HEK293 (cell line): ENCODE measurements at regions not wholly inside any gene's neighbourhood (a gene's known extent, or its start where the extent isn't known, plus 50 kb on each side); places are given as distances from the start of the nearest gene placed in this dataset.

Source experiments
- CTCF ChIA-PET: fragments of 350-600 bp; formaldehyde crosslinking; extraction: SDS; loops from one replicate; lab custom pipeline; 2021; ENCODE audit warnings: antibody characterized with exemption; lab: Yijun Ruan, JAX
- POLR2A ChIA-PET: fragments of 300-600 bp; formaldehyde crosslinking; extraction: SDS; loops from one replicate; lab custom pipeline; 2020; ENCODE audit warnings: antibody characterized with exemption, inconsistent platforms; lab: Yijun Ruan, JAX
- H3K27ac ChIP-seq: fragments of 200-500 bp; sonication (Bioruptor generic); 2 replicates; pipeline ENCODE4 v1.5.1; 2014; ENCODE audit warnings: low read depth, low read length, control low read depth, inconsistent platforms; ENCODE audit errors: extremely low read depth
- H3K36me3 ChIP-seq, 2 experiments: fragments of 200-500 bp in 1 of 2; sonication (Bioruptor generic) in 1 of 2; 1 replicate in 1 of 2; 2 replicates in 1 of 2; pipeline ENCODE4 v1.5.1; 2014 to 2017; ENCODE audit warnings: inconsistent platforms in 2 of 2, low read length in 2 of 2; ENCODE audit not compliant: control insufficient read depth in 2 of 2, insufficient read depth in 1 of 2
- H3K4me1 ChIP-seq: fragments of 200-500 bp; sonication (Bioruptor generic); 2 replicates; pipeline ENCODE4 v1.5.1; 2014; ENCODE audit warnings: mild to moderate bottlenecking, low read length, inconsistent platforms; ENCODE audit not compliant: control insufficient read depth, insufficient read depth
- H3K4me3 ChIP-seq: 2 replicates; pipeline ENCODE4 v1.5.1; 2011; ENCODE audit warnings: low read depth, mild to moderate bottlenecking, control low read depth, low read length, moderate library complexity
- H3K9me3 ChIP-seq: fragments of 200-500 bp; sonication (Bioruptor generic); 2 replicates; pipeline ENCODE4 v1.5.1; 2014; ENCODE audit warnings: low read depth, low read length, inconsistent platforms; ENCODE audit not compliant: control insufficient read depth, insufficient read depth
- FEZF1 ChIP-seq: fragments of 450-650 bp; formaldehyde crosslinking; IDR thresholded peaks from 2 replicates; pipeline ENCODE4 v1.5.1; 2016; ENCODE audit warnings: missing biosample characterization, missing genetic modification characterization
- GLIS1 ChIP-seq: fragments of 450-650 bp; formaldehyde crosslinking; IDR thresholded peaks from 2 replicates; pipeline ENCODE4 v1.5.1; 2016; ENCODE audit warnings: missing biosample characterization, missing genetic modification characterization
- GLIS2 ChIP-seq: fragments of 450-650 bp; formaldehyde crosslinking; IDR thresholded peaks from 2 replicates; pipeline ENCODE4 v1.5.1; 2016; ENCODE audit warnings: missing biosample characterization, missing genetic modification characterization
- KLF10 ChIP-seq: fragments of 450-650 bp; IDR thresholded peaks from 2 replicates; pipeline ENCODE4 v1.5.1; 2018; ENCODE audit warnings: missing biosample characterization, mild to moderate bottlenecking, missing genetic modification characterization
- OSR2 ChIP-seq: fragments of 450-650 bp; formaldehyde crosslinking; IDR thresholded peaks from 2 replicates; pipeline ENCODE4 v1.5.1; 2016; ENCODE audit warnings: missing biosample characterization, missing genetic modification characterization
- PRDM4 ChIP-seq: fragments of 450-650 bp; formaldehyde crosslinking; IDR thresholded peaks from 2 replicates; pipeline ENCODE4 v1.5.1; 2017; ENCODE audit warnings: missing biosample characterization, missing genetic modification characterization
- SALL2 ChIP-seq: fragments of 450-650 bp; formaldehyde crosslinking; IDR thresholded peaks from 2 replicates; pipeline ENCODE4 v1.5.0; 2017; ENCODE audit warnings: missing biosample characterization, mild to moderate bottlenecking, missing genetic modification characterization, borderline replicate concordance
- SP7 ChIP-seq: fragments of 450-650 bp; formaldehyde crosslinking; IDR thresholded peaks from 2 replicates; pipeline ENCODE4 v1.5.1; 2016; ENCODE audit warnings: missing biosample characterization, missing genetic modification characterization
- ZBTB17 ChIP-seq: fragments of 450-650 bp; formaldehyde crosslinking; IDR thresholded peaks from 2 replicates; pipeline ENCODE4 v1.5.1; 2016; ENCODE audit warnings: missing biosample characterization, missing genetic modification characterization
- ZBTB20 ChIP-seq: fragments of 450-650 bp; formaldehyde crosslinking; IDR thresholded peaks from 2 replicates; pipeline ENCODE4 v1.5.1; 2016; ENCODE audit warnings: missing biosample characterization, missing genetic modification characterization
- ZFP37 ChIP-seq: fragments of 450-650 bp; formaldehyde crosslinking; IDR thresholded peaks from 2 replicates; pipeline ENCODE4 v1.5.1; 2016; ENCODE audit warnings: missing biosample characterization, missing genetic modification characterization
- ZNF10 ChIP-seq: fragments of 450-650 bp; formaldehyde crosslinking; IDR thresholded peaks from 2 replicates; pipeline ENCODE4 v1.5.1; 2017; ENCODE audit warnings: missing biosample characterization, missing genetic modification characterization
- ZNF155 ChIP-seq: fragments of 450-650 bp; formaldehyde crosslinking; IDR thresholded peaks from 2 replicates; pipeline ENCODE4 v1.5.1; 2016; ENCODE audit warnings: missing biosample characterization, missing genetic modification characterization
- ZNF184 ChIP-seq: fragments of 450-650 bp; IDR thresholded peaks from 2 replicates; pipeline ENCODE4 v1.5.1; 2018; ENCODE audit warnings: missing biosample characterization, mild to moderate bottlenecking, missing genetic modification characterization
- ZNF23 ChIP-seq: fragments of 450-650 bp; formaldehyde crosslinking; IDR thresholded peaks from 2 replicates; pipeline ENCODE4 v1.5.1; 2016; ENCODE audit warnings: missing biosample characterization, missing genetic modification characterization, borderline replicate concordance
- ZNF24 ChIP-seq: fragments of 450-650 bp; formaldehyde crosslinking; IDR thresholded peaks from 2 replicates; pipeline ENCODE4 v1.5.1; 2016; ENCODE audit warnings: missing biosample characterization, missing genetic modification characterization
- ZNF26 ChIP-seq: fragments of 450-650 bp; formaldehyde crosslinking; IDR thresholded peaks from 2 replicates; pipeline ENCODE4 v1.5.1; 2016; ENCODE audit warnings: missing biosample characterization, missing genetic modification characterization
- ZNF280C ChIP-seq: fragments of 450-650 bp; formaldehyde crosslinking; IDR thresholded peaks from 2 replicates; pipeline ENCODE4 v1.5.1; 2016; ENCODE audit warnings: missing biosample characterization, missing genetic modification characterization
- ZNF335 ChIP-seq: fragments of 450-650 bp; formaldehyde crosslinking; conservative IDR thresholded peaks from 2 replicates; pipeline ENCODE4 v1.5.1; 2016; ENCODE audit warnings: missing biosample characterization, missing genetic modification characterization
- ZNF366 ChIP-seq: fragments of 450-650 bp; formaldehyde crosslinking; conservative IDR thresholded peaks from 2 replicates; pipeline ENCODE4 v1.5.1; 2016; ENCODE audit warnings: missing biosample characterization, missing genetic modification characterization
- ZNF394 ChIP-seq: fragments of 450-650 bp; formaldehyde crosslinking; IDR thresholded peaks from 2 replicates; pipeline ENCODE4 v1.5.1; 2016; ENCODE audit warnings: missing biosample characterization, missing genetic modification characterization, mild to moderate bottlenecking, moderate library complexity, borderline replicate concordance
- ZNF433 ChIP-seq: fragments of 450-650 bp; formaldehyde crosslinking; IDR thresholded peaks from 2 replicates; pipeline ENCODE4 v1.5.1; 2016; ENCODE audit warnings: missing biosample characterization, missing genetic modification characterization, low read depth
- ZNF48 ChIP-seq: fragments of 450-650 bp; formaldehyde crosslinking; IDR thresholded peaks from 2 replicates; pipeline ENCODE4 v1.5.1; 2016; ENCODE audit warnings: missing biosample characterization, missing genetic modification characterization
- ZNF518A ChIP-seq: fragments of 450-650 bp; formaldehyde crosslinking; conservative IDR thresholded peaks from 2 replicates; pipeline ENCODE4 v1.5.1; 2016; ENCODE audit warnings: low read depth, missing biosample characterization, missing genetic modification characterization
- ZNF629 ChIP-seq: fragments of 450-650 bp; formaldehyde crosslinking; IDR thresholded peaks from 2 replicates; pipeline ENCODE4 v1.5.1; 2017; ENCODE audit warnings: missing biosample characterization, missing genetic modification characterization
- ZNF658 ChIP-seq: fragments of 450-650 bp; formaldehyde crosslinking; IDR thresholded peaks from 2 replicates; pipeline ENCODE4; 2016; ENCODE audit warnings: missing biosample characterization, missing genetic modification characterization
- ZNF660 ChIP-seq: fragments of 450-650 bp; IDR thresholded peaks from 2 replicates; pipeline ENCODE4 v1.5.1; 2018; ENCODE audit warnings: missing biosample characterization, mild to moderate bottlenecking, missing genetic modification characterization

GRCh38 chr7:96591900-96592676 is 117.6 kb downstream of the SEM1 start:
- H3K27ac ChIP-seq = peak overlapping the region; percentile 21; the same call in 1 of the 2 replicates
- H3K36me3 ChIP-seq = no peaks in the 10 kb centered on the region
- ChIA-PET CTCF (no interaction called here), POLR2A (no interaction called here)
- peaks cover 31% of the 10 kb centered on the region for H3K4me1 ChIP-seq
- H3K9me3 ChIP-seq = no peaks in the 10 kb centered on the region
- no peak overlapping the region for H3K4me3 ChIP-seq
- TF ChIP-seq KLF10 (tag by site-specific recombination) (0 out of 2 replicates have a peak, but pooled peaks have one; percentile 24), ZNF24 (tag by site-specific recombination) (peak; percentile 46; the same call in 1 of the 2 replicates), ZNF366 (tag by site-specific recombination) (0 out of 2 replicates have a peak, but pooled peaks have one; percentile 29), ZBTB20 (tag by site-specific recombination) (peak; percentile 90), ZNF48 (tag by site-specific recombination) (no peak), ZFP37 (tag by site-specific recombination) (no peak), SP7 (tag by site-specific recombination) (peak; percentile 97), PRDM4 (tag by site-specific recombination) (no peak), ZNF26 (peak; percentile 7; the same call in 1 of the 2 replicates), ZNF155 (no peak), ZNF335 (tag by site-specific recombination) (peak; percentile 58; the same call in 1 of the 2 replicates), ZNF660 (tag by site-specific recombination) (0 out of 2 replicates have a peak, but pooled peaks have one; percentile 28), ZNF658 (tag by site-specific recombination) (no peak), ZBTB17 (tag by site-specific recombination) (0 out of 2 replicates have a peak, but pooled peaks have one; percentile 49), GLIS2 (no peak), ZNF518A (tag by site-specific recombination) (0 out of 2 replicates have a peak, but pooled peaks have one; percentile 35), GLIS1 (peak; percentile 82), ZNF394 (no peak), OSR2 (tag by site-specific recombination) (0 out of 2 replicates have a peak, but pooled peaks have one; percentile 6), ZNF280C (tag by site-specific recombination) (no peak), ZNF433 (tag by site-specific recombination) (no peak), ZNF629 (tag by site-specific recombination) (peak; percentile 27; the same call in 1 of the 2 replicates), ZNF23 (tag by site-specific recombination) (no peak), ZNF184 (tag by site-specific recombination) (peak; percentile 24; the same call in 1 of the 2 replicates), SALL2 (tag by site-specific recombination) (no peak), ZNF10 (tag by site-specific recombination) (no peak), FEZF1 (tag by site-specific recombination) (peak; percentile 76)
